HUDEP-2 (cell line): ENCODE measurements at regions not wholly inside any gene's neighbourhood (a gene's known extent, or its start where the extent isn't known, plus 50 kb on each side); places are given as distances from the start of the nearest gene placed in this dataset.

Experiments
- DNase-seq, 76 experiments: peaks; one replicate each; lab custom pipeline; 2025; ENCODE audit not compliant: unreplicated experiment in 76 of 76; lab: John Stamatoyannopoulos, UW

- no peak for DNase-seq
These were observed 145.1 kb upstream of the CELF4 start for GRCh38 chr18:37710726-37711125.

- DNase-seq, result no peak
These were observed 144.1 kb upstream of the CELF4 start for GRCh38 chr18:37709740-37710139.

- DNase-seq, result no peak
These were observed 139.4 kb upstream of the CELF4 start for GRCh38 chr18:37705016-37705415.

- no peak for DNase-seq
These were observed 137.2 kb upstream of the CELF4 start for GRCh38 chr18:37702841-37703240.

- DNase-seq, result no peak
These were observed 136.4 kb upstream of the CELF4 start for GRCh38 chr18:37701967-37702366.

GRCh38 chr18:37698508-37699040 lies 133.0 kb upstream of the CELF4 start:
- DNase-seq, result no peak

- no peak for DNase-seq
These were observed 128.9 kb upstream of the CELF4 start for GRCh38 chr18:37694516-37694915.

- DNase-seq, result no peak
These were observed 125.6 kb upstream of the CELF4 start for GRCh38 chr18:37691162-37691561.

GRCh38 chr18:37689841-37690240 lies 124.2 kb upstream of the CELF4 start:
- no peak for DNase-seq

GRCh38 chr18:37684590-37684989 lies 119.0 kb upstream of the CELF4 start:
- peak in 2 of 76 experiments; percentile 7 to 14 for DNase-seq

- no peak for DNase-seq
These were observed 118.6 kb upstream of the CELF4 start for GRCh38 chr18:37684183-37684582.

- DNase-seq, result no peak
These were observed 115.3 kb upstream of the CELF4 start for GRCh38 chr18:37680911-37681310.

- DNase-seq, result no peak
These were observed 110.7 kb upstream of the CELF4 start for GRCh38 chr18:37676276-37676675.

- DNase-seq, result no peak
These were observed 110.1 kb upstream of the CELF4 start for GRCh38 chr18:37675699-37676098.

GRCh38 chr18:37674570-37674969 lies 109.0 kb upstream of the CELF4 start:
- DNase-seq, result no peak

- DNase-seq, result no peak
These were observed 108.1 kb upstream of the CELF4 start for GRCh38 chr18:37673671-37674070.

- no peak for DNase-seq
These were observed 107.5 kb upstream of the CELF4 start for GRCh38 chr18:37672932-37673595.

- DNase-seq, result no peak
These were observed 106.4 kb upstream of the CELF4 start for GRCh38 chr18:37672001-37672400.

- no peak for DNase-seq
These were observed 105.9 kb upstream of the CELF4 start for GRCh38 chr18:37671530-37671929.

GRCh38 chr18:37671119-37671518 lies 105.5 kb upstream of the CELF4 start:
- DNase-seq, result no peak

GRCh38 chr18:37669991-37670534 lies 104.5 kb upstream of the CELF4 start:
- DNase-seq, result no peak

- no peak for DNase-seq
These were observed 103.6 kb upstream of the CELF4 start for GRCh38 chr18:37668971-37669747.
